H1 (cell line): ENCODE measurements at regions not wholly inside any gene's neighbourhood (a gene's known extent, or its start where the extent isn't known, plus 50 kb on each side); places are given as distances from the start of the nearest gene placed in this dataset.

Source experiments
- CTCF ChIA-PET: fragments of 300-600 bp; sonication (Branson Sonifier 250); formaldehyde crosslinking; loops from one replicate; lab custom pipeline; 2021; ENCODE audit not compliant: partially characterized antibody; lab: Charles Lee
- POLR2A ChIA-PET: fragments of 300-600 bp; sonication (Branson Sonifier 250); formaldehyde crosslinking; loops from one replicate; lab custom pipeline; 2021; ENCODE audit warnings: inconsistent platforms; ENCODE audit not compliant: partially characterized antibody; lab: Charles Lee
- DNase-seq, 2 experiments: peaks; one replicate each; pipeline versions ENCODE4 v3.0.0 to v3.0.0-alpha.2; 2010 to 2022; ENCODE audit warnings: low spot score in 2 of 2, low read depth in 1 of 2, mixed read lengths in 1 of 2
- FAIRE-seq: peaks from 2 replicates; lab custom pipeline; 2011; peaks lifted over from hg19 to GRCh38; lab: Jason Lieb, UNC
- H2AFZ ChIP-seq: 2 replicates; pipeline ENCODE4 v1.8.1; 2012; ENCODE audit warnings: low read length, inconsistent platforms
- H2AK5ac ChIP-seq: 2 replicates; pipeline ENCODE4 v1.6.1; 2013; ENCODE audit warnings: low read depth, low read length
- H2BK120ac ChIP-seq: replicated peaks from 2 replicates; pipeline ENCODE3; 2013; ENCODE audit warnings: low read depth, low read length, inconsistent platforms
- H2BK12ac ChIP-seq: 2 replicates; pipeline ENCODE4 v1.6.1; 2013; ENCODE audit warnings: low read depth, low read length
- H2BK15ac ChIP-seq: 2 replicates; pipeline ENCODE4 v1.6.1; 2013; ENCODE audit warnings: low read length
- H2BK20ac ChIP-seq: 2 replicates; pipeline ENCODE4 v1.6.1; 2013; ENCODE audit warnings: low read length
- H2BK5ac ChIP-seq: 2 replicates; pipeline ENCODE4 v1.6.1; 2013; ENCODE audit warnings: low read depth, low read length
- H3K14ac ChIP-seq: 2 replicates; pipeline ENCODE4 v1.6.1; 2013; ENCODE audit warnings: inconsistent platforms; ENCODE audit not compliant: insufficient read length
- H3K18ac ChIP-seq: 2 replicates; pipeline ENCODE4 v1.6.1; 2013; ENCODE audit warnings: low read length; ENCODE audit errors: extremely low read depth
- H3K23ac ChIP-seq: 2 replicates; pipeline ENCODE4 v1.6.1; 2013; ENCODE audit warnings: inconsistent platforms; ENCODE audit not compliant: insufficient read length
- H3K23me2 ChIP-seq: 2 replicates; pipeline ENCODE4 v1.6.1; 2013; ENCODE audit warnings: low read depth, low read length
- H3K27ac ChIP-seq: 2 replicates; pipeline ENCODE4 v1.6.1; 2011; ENCODE audit warnings: low read depth, low read length, inconsistent platforms
- H3K27me3 ChIP-seq, 4 experiments: replicated peaks in 1 of 4; 1 replicate in 1 of 4; 2 replicates in 3 of 4; pipeline versions ENCODE4 v1.6.1 to v1.8.1; 2011 to 2013; ENCODE audit warnings: low read length in 3 of 4, mild to moderate bottlenecking in 3 of 4, inconsistent platforms in 2 of 4, mixed read lengths in 2 of 4, moderate library complexity in 1 of 4; ENCODE audit not compliant: control insufficient read depth in 3 of 4, insufficient read depth in 3 of 4; ENCODE audit errors: extremely low read depth in 1 of 4
- H3K36me3 ChIP-seq, 4 experiments: 2 replicates each; pipeline versions ENCODE4 v1.6.1 to v1.8.1; 2011 to 2013; ENCODE audit warnings: mild to moderate bottlenecking in 4 of 4, low read length in 3 of 4, moderate library complexity in 2 of 4, control low read depth in 1 of 4, inconsistent platforms in 1 of 4; ENCODE audit not compliant: insufficient read depth in 4 of 4, control insufficient read depth in 2 of 4
- H3K4ac ChIP-seq: replicated peaks from 2 replicates; pipeline ENCODE3; 2013; ENCODE audit warnings: low read length, low read depth, mixed read lengths, inconsistent platforms; ENCODE audit not compliant: insufficient read length
- H3K4me1 ChIP-seq, 4 experiments: replicated peaks in 1 of 4; 1 replicate in 1 of 4; 2 replicates in 3 of 4; pipeline versions ENCODE4 v1.6.1 to v1.8.1; 2011 to 2013; ENCODE audit warnings: low read length in 3 of 4, inconsistent platforms in 2 of 4, mixed read lengths in 1 of 4; ENCODE audit not compliant: insufficient read depth in 4 of 4, control insufficient read depth in 3 of 4
- H3K4me2 ChIP-seq, 2 experiments: 2 replicates each; pipeline versions ENCODE4 v1.6.1 to v1.8.1; 2011 to 2013; ENCODE audit warnings: low read depth in 2 of 2, low read length in 2 of 2, control low read depth in 1 of 2, inconsistent platforms in 1 of 2, mild to moderate bottlenecking in 1 of 2; ENCODE audit not compliant: insufficient read depth in 1 of 2
- H3K4me3 ChIP-seq, 4 experiments: fragments of 200-600, 300-600 bp in 1 of 4; sonication (generic), shearing (Covaris generic), sonication (Bioruptor Twin) in 1 of 4; 2 replicates each; pipeline versions ENCODE4 v1.5.1 to v1.8.1; 2011 to 2016; ENCODE audit warnings: low read length in 4 of 4, low read depth in 3 of 4, control low read depth in 2 of 4, inconsistent platforms in 2 of 4, mild to moderate bottlenecking in 2 of 4, mixed read lengths in 1 of 4, moderate library complexity in 1 of 4; ENCODE audit not compliant: insufficient read depth in 2 of 4; ENCODE audit errors: extremely low read depth in 1 of 4
- H3K56ac ChIP-seq: replicated peaks from 2 replicates; pipeline ENCODE3; 2013; ENCODE audit warnings: low read depth, mild to moderate bottlenecking, mixed read lengths, low read length, inconsistent platforms; ENCODE audit not compliant: insufficient read length
- H3K79me1 ChIP-seq: 2 replicates; pipeline ENCODE4 v1.6.1; 2013; ENCODE audit warnings: low read depth, low read length, control low read depth
- H3K79me2 ChIP-seq, 2 experiments: 2 replicates each; pipeline versions ENCODE4 v1.6.1 to v1.8.1; 2012 to 2013; ENCODE audit warnings: low read length in 2 of 2, mild to moderate bottlenecking in 2 of 2, inconsistent platforms in 1 of 2; ENCODE audit not compliant: insufficient read depth in 2 of 2, control insufficient read depth in 1 of 2
- H3K9ac ChIP-seq, 4 experiments: replicated peaks in 1 of 4; 1 replicate in 1 of 4; 2 replicates in 3 of 4; pipeline versions ENCODE4 v1.6.1 to v1.8.1; 2011 to 2013; ENCODE audit warnings: low read depth in 3 of 4, low read length in 3 of 4, control low read depth in 2 of 4, mild to moderate bottlenecking in 2 of 4, moderate library complexity in 2 of 4, inconsistent platforms in 1 of 4; ENCODE audit errors: extremely low read depth in 1 of 4
- H3K9me3 ChIP-seq, 2 experiments: 2 replicates each; pipeline versions ENCODE4 v1.6.1 to v1.8.1; 2012 to 2013; ENCODE audit warnings: mild to moderate bottlenecking in 2 of 2, moderate library complexity in 2 of 2, control low read depth in 1 of 2, inconsistent platforms in 1 of 2, low read depth in 1 of 2, low read length in 1 of 2, mixed read lengths in 1 of 2; ENCODE audit not compliant: insufficient read depth in 2 of 2
- H4K20me1 ChIP-seq, 2 experiments: replicated peaks in 1 of 2; 2 replicates each; pipeline versions ENCODE3 to v1.8.1; 2011 to 2013; ENCODE audit warnings: inconsistent platforms in 2 of 2, low read length in 2 of 2, mild to moderate bottlenecking in 1 of 2; ENCODE audit not compliant: insufficient read depth in 2 of 2, control insufficient read depth in 1 of 2
- H4K5ac ChIP-seq: 2 replicates; pipeline ENCODE4 v1.6.1; 2013; ENCODE audit warnings: low read length, low read depth, mixed read lengths, inconsistent platforms; ENCODE audit not compliant: insufficient read length
- H4K8ac ChIP-seq: 2 replicates; pipeline ENCODE4 v1.8.0; 2013; ENCODE audit warnings: mild to moderate bottlenecking, moderate library complexity, low read length, inconsistent platforms; ENCODE audit not compliant: insufficient read depth; ENCODE audit errors: extremely low read depth
- H4K91ac ChIP-seq: replicated peaks from 2 replicates; pipeline ENCODE3; 2013; ENCODE audit warnings: low read length, mixed read lengths, inconsistent platforms; ENCODE audit not compliant: insufficient read length
- BRCA1 ChIP-seq: IDR thresholded peaks from 2 replicates; pipeline ENCODE4 v1.6.1; 2012; ENCODE audit warnings: low read depth, low read length, improper control_type of control experiment
- GTF2F1 ChIP-seq: IDR thresholded peaks from 2 replicates; pipeline ENCODE4 v1.6.1; 2012; ENCODE audit warnings: low read depth, low read length, improper control_type of control experiment, borderline replicate concordance
- KDM4A ChIP-seq: IDR thresholded peaks from one replicate; pipeline ENCODE4 v1.7.1; 2012; ENCODE audit warnings: low read depth, mild to moderate bottlenecking, moderate library complexity, low read length, inconsistent platforms; ENCODE audit not compliant: severe bottlenecking
- KDM5A ChIP-seq: fragments of 200-600 bp; IDR thresholded peaks from 2 replicates; pipeline ENCODE4 v1.7.1; 2012; ENCODE audit warnings: mild to moderate bottlenecking, low read length, inconsistent platforms, mixed read lengths
- RFX5 ChIP-seq: IDR thresholded peaks from 2 replicates; pipeline ENCODE4 v1.6.1; 2011; ENCODE audit warnings: low read depth, low read length, improper control_type of control experiment, borderline replicate concordance
- SP2 ChIP-seq: IDR thresholded peaks from 2 replicates; pipeline ENCODE4 v1.6.1; 2012; ENCODE audit warnings: mild to moderate bottlenecking, low read length, inconsistent platforms
- SUZ12 ChIP-seq: fragments of 200-600 bp; sonication (generic); IDR thresholded peaks from 2 replicates; pipeline ENCODE4 v1.6.1; 2012; ENCODE audit warnings: mild to moderate bottlenecking, inconsistent platforms, low read length, moderate library complexity, mixed read lengths
- WGBS, 2 experiments: shearing (Covaris generic) in 1 of 2; methylation state at CpG; one replicate each; pipeline versions ENCODE4 v1.1.6 to v1.1.7; 2013 to 2015; ENCODE audit warnings: low lambda C conversion rate in 2 of 2, mixed read lengths in 2 of 2, inconsistent platforms in 1 of 2, low coverage in 1 of 2, missing lambda C conversion rate in 1 of 2; ENCODE audit not compliant: insufficient replicate concordance in 2 of 2, insufficient coverage in 1 of 2, insufficient read length in 1 of 2; ENCODE audit errors: extremely low coverage in 1 of 2, missing lambda C conversion rate in 1 of 2; 5-methylcytosine and 5-hydroxymethylcytosine counted together

DNA sequence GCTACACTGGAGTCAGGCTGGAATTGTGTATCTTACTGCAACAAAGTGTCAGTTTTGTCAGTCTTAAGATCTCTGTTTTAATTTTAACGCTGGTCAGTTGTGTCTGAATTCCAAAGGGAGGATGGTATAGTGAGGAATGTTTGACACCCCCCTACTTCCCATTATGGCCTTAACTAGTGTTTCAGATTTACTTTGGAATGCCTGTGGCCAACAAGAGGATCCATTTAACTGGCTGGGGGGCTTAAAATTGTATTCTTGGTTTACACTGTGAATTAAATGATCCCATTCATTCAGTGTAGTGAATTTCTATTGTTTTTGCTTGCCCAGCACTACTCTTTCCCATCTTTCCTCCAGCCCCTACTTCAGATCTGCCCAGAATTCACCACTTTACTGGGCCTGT is 75.8 kb upstream of the IQCM start:
- TF ChIP-seq SP2 (no peak), KDM5A (no peak), GTF2F1 (no peak), RFX5 (no peak), SUZ12 (no peak), KDM4A (no peak), BRCA1 (no peak)
- Histone ChIP-seq H3K27ac (no peak overlapping the region), H2BK20ac (no peak overlapping the region), H3K79me1 (no peaks in the 10 kb centered on the region), H3K56ac (no peak overlapping the region), H4K5ac (no peak overlapping the region), H3K9me3 (no peaks in the 10 kb centered on the region), H2BK120ac (no peak overlapping the region), H2BK5ac (no peak overlapping the region), H3K9ac (no peak overlapping the region), H3K4me1 (peaks cover 0 to 2% (median 0%) of the 10 kb centered on the region in 4 experiments; a peak in 2 of 7 replicates), H3K36me3 (no peaks in the 10 kb centered on the region), H2AK5ac (no peak overlapping the region), H4K8ac (no peak overlapping the region), H3K27me3 (peaks cover 0 to 1% (median 0%) of the 10 kb centered on the region in 4 experiments; a peak in 1 of 7 replicates), H2BK12ac (no peak overlapping the region), H4K20me1 (no peaks in the 10 kb centered on the region), H3K18ac (no peak overlapping the region), H3K4me3 (no peak overlapping the region), H3K4ac (no peak overlapping the region), H3K23ac (no peak overlapping the region), H3K14ac (no peak overlapping the region), H2AFZ (peak overlapping the region; percentile 52), H3K4me2 (no peak overlapping the region), H4K91ac (no peak overlapping the region), H3K23me2 (no peaks in the 10 kb centered on the region; the same call in 1 of the 2 replicates), H2BK15ac (no peak overlapping the region), H3K79me2 (no peaks in the 10 kb centered on the region)
- no peak for FAIRE-seq
- WGBS, 2 experiments, result 89% methylated on average over 1 of the region's 1 CpG; no CpG with 5 or more reads in 1 of the 2 experiments
- ChIA-PET CTCF (no interaction called here), POLR2A (interaction anchor here (1.0 kb wide), 1 partner anchor 9 kb away, joined by 3 read pairs; no protein-coding TSS in a partner anchor)
- no peak for DNase-seq
